GM18909 (cell line): ENCODE measurements at regions not wholly inside any gene's neighbourhood (a gene's known extent, or its start where the extent isn't known, plus 50 kb on each side); places are given as distances from the start of the nearest gene placed in this dataset.
"Not testable (repeated sequence)": the region's sequence is repeated elsewhere in the genome, so short reads cannot be mapped to it uniquely, and the experiment has no call there.

Experiments used
- ATAC-seq: cut with Tn5 transposase; IDR thresholded peaks from one replicate; pipeline ENCODE4 v1.9.1; 2021; ENCODE audit warnings: mild to moderate bottlenecking; ENCODE audit not compliant: unreplicated experiment, poor library complexity

GRCh38 chr15:96869122-96869521, 538.6 kb downstream of the NR2F2 start:
- ATAC-seq = no peak

- ATAC-seq = no peak
These were observed 539.3 kb downstream of the NR2F2 start for GRCh38 chr15:96869790-96870189.

- ATAC-seq = no peak
These were observed 540.1 kb downstream of the NR2F2 start for GRCh38 chr15:96870580-96870979.

DNA sequence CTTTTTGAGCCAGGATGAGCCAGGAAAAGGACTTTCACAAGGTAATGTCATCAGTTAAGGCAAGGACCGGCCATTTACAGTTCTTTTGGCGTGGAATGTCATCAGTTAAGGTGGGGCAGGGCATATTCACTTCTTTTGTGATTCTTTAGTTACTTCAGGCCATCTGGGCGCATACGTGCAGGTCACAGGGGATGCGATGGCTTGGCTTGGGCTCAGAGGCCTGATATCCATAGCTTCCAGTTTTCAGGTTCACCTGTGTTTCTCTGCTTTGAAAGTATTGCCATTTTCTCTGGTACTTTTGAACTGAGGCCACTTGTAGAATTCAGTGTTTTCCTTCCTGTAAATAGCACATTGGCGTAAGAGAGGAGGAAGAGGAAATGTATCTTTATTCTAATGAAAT, 546.9 kb downstream of the NR2F2 start:
- ATAC-seq = not testable (repeated sequence)

GRCh38 chr15:96878129-96878528, 547.6 kb downstream of the NR2F2 start:
- no peak for ATAC-seq

GRCh38 chr15:96882121-96882772, 551.7 kb downstream of the NR2F2 start:
- ATAC-seq = no peak

GRCh38 chr15:96887730-96888129, 557.2 kb downstream of the NR2F2 start:
- no peak for ATAC-seq

- no peak for ATAC-seq
These were observed 558.3 kb downstream of the NR2F2 start for GRCh38 chr15:96888764-96889163.

- ATAC-seq = peak; percentile 59
These were observed 559.4 kb downstream of the NR2F2 start for GRCh38 chr15:96889734-96890480.

DNA sequence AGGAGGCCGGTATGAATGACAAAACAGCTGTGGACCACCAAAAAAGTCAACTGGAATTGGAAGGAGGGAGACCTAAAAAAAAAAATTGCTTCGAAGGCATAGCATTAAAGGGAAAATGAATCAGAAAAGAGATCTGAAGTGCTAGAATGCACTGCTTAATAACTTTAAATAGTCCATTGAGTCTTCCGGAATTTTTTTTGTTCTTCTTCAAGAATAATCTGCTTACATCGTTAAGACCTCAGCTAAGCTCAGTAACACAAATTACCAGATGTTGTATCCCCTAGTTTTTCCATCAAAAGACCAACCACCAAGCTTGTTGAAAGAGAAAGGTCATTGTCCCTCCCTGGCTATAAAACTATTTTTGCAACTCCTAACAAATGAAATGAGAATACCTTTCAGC, 560.5 kb downstream of the NR2F2 start:
- ATAC-seq = no peak

GRCh38 chr15:96893159-96893906, 562.8 kb downstream of the NR2F2 start:
- ATAC-seq = no peak

GRCh38 chr15:96894659-96895058, 564.2 kb downstream of the NR2F2 start:
- ATAC-seq = no peak

GRCh38 chr15:96896766-96897165, 566.3 kb downstream of the NR2F2 start:
- ATAC-seq = no peak

DNA sequence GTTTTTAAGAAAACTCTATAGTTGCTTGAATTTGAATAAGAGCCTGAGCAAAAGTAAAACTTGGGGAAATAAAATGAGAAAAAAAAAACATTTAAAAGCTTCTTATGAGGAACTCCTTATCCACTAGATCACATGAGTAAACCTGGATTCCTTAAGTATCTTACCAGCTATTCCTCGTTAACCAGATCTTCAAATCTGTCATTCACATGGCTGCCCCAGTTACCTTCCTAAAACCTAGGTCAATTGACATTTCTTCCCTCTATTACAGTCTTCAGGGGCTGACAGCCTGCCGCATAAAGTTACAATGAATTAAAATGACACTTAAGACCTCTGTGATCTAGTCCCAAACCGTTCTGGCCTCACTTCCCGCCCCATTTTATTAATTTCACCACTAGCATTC, 583.6 kb downstream of the NR2F2 start:
- no peak for ATAC-seq

DNA sequence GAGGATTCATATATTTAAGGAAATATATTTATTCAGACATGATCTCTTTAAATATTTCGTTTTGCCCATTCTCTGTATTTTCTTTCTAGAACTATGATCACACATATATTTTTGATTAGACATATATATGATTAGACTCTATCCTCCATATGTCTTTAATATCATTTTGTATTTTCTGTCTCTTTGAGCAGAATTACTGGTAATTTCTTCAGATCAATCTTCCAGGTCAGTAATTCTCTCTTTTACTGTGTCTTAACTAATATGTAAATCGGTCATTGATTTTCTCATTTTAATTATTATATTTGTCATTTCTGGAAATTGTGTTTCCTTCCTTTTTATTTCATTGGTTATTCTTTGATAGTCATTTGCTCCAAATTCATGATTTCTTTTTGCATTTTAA, 586.2 kb downstream of the NR2F2 start:
- ATAC-seq = no peak

DNA sequence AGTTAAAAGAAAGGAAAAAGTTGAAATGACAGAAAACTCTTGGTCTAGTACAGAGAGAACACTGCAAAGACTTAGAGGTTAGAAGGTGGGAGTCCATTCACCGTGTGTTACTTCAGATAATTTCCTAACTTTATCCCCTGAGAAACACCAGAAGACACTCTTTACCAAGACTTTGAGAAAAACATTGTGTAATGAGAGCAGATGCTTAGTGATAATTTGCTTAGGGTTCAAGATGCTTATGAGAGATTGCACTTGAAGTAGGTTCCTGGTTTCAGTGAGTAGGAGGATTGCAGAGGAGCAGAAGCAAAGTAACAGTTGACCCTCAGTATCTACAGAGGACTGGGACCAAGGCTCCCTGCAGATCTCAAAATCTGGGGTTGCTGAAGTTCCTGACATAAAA, 594.1 kb downstream of the NR2F2 start:
- ATAC-seq = no peak

DNA sequence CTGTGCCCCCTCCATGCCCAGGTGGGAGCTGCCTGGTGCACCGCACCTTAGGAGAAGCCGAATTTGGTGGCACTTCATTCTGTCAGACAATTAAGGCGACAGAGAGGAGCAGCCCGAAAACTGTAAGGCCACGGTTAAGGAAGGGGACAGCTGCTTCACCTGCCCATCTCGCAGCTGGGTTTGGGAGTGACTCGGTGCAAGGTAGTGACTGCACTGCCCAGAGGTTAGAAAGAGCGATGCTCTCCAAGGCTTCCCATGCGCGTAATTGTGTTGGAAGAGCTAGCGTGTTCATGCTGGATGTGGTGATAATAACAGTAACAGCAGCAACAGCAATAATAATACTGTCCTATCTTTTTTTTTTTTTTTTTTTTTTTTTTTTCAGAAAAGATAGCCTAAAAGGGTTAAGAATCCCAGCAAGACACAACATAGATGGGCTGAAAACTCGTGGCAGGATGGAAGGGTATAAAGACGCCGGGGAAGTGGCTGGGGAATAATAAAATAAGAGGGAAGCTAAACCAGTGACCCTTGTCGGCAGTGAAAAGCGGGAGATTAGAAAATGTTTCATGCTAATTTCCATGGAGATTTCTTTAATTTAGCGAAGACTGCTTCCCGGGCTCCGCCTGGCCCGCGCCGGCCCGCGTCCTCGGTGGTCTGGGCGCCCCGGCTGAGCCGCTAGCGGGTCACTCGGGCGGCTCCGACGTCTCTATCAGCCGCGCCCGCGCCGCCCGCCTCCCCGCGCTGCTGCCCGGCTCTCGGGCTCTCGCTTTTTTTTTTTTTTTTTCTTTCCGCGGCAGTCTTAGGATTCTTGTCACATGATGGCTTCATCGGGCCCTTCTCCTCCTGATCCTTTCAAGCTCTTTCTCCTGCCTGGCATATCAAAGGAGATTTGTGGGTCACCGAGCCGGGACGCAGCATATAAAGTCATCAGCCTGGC, 617.1 kb downstream of the NR2F2 start:
- ATAC-seq = no peak

DNA sequence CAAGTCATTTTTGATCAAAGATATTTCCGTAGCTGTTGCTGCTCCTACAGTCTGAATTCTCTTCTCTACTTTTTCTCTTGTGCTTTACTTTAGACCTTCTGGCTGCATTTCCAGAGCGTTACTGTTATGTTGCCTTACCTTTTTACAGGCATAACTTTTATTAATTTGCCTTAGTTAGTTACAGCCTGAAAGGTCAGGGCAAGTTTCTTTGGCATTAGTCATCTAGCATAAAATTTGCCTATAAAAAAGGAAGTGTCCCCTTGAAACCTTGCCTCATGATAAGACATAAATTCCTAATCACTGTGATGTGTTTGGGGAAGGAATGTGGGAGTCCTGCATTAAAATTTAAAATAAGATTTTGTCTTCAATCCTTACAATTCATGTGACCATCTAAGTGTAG, 618.5 kb downstream of the NR2F2 start:
- no peak for ATAC-seq

DNA sequence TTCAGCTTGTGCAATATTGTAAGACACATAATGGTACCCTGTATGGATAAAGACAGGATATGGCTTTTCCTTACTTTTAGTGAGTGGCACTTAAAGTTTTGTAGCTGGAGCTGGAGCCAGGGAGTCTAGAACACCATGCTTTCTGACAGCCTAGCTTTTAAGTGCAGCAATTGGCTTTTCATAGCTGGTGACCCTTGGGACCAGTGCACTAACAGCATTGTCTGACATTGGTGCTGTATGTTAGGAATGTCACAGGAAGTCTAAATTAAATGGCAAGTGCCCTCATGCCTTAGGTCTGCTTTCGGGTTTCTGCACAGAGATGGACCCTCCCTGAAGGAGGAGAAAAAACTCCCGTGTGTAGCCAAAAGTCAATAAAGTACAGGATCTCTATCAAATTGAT, 628.2 kb downstream of the NR2F2 start:
- ATAC-seq = no peak

GRCh38 chr15:96959501-96959900, 629.0 kb downstream of the NR2F2 start:
- ATAC-seq = no peak
